ENCODE measurements at regions not wholly inside any gene's neighbourhood (a gene's known extent, or its start where the extent isn't known, plus 50 kb on each side); places are given as distances from the start of the nearest gene placed in this dataset.

DNA sequence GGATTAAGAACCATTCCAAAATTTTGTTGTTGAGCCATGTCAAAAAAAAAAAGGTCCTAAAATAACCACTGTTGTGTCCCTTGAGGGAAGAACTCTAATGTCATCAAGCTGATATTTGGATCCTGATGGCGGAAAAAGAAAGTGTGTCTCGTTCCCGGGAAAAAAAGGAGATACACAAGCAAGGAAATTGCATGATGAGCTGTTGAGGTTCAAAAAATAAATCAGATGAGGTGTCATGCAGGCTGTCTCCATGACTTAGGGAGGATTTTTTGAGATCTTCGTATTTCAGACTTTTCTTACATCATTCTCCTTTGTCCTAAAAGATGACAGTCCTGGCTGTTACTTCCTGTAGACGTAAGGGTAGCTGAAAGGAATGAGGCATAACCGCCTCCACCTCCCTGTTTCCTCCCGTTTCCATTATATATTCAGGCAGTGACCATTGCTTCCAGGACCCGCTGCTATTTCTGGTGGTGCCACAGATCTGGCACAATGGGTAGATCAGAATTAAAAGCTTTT, 117.3 kb upstream of the TNFAIP3 start:
- H3K9me3 Mint-ChIP-seq: no peaks in the 10 kb centered on the region
- DNase-seq (ENCODE audit: low spot score in 2 of 2): no peak
- H3K4me3 Mint-ChIP-seq: no peak overlapping the region
- H3K36me3 Mint-ChIP-seq: no peaks in the 10 kb centered on the region
- ATAC-seq: no peak
- peaks cover 8% of the 10 kb centered on the region for H3K4me1 Mint-ChIP-seq
- H3K27ac Mint-ChIP-seq: no peak overlapping the region

DNA sequence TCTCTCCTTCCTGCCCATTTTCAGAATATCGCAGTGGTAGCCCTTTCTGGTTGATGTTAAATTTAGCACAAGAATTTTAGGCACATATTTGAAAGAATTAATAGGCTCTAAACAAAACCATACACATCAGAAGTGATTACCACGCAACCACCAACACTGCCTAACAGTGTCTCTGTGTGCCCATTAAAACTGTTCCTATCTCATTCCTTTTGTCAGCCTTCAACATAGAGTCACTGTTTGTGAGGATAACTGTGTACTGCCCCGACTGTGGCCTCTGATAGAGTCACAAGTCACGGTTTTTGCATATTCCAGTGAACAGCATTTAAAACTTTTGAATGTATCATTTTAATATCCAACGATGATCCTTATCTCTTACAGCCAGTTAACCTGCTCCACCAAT, 116.8 kb upstream of the TNFAIP3 start:
- no peaks in the 10 kb centered on the region for H3K9me3 Mint-ChIP-seq
- no peak for ATAC-seq

GRCh38 chr6:137751768-137752560, 115.1 kb upstream of the TNFAIP3 start:
- H3K36me3 Mint-ChIP-seq: no peaks in the 10 kb centered on the region
- no peak for ATAC-seq
- no peaks in the 10 kb centered on the region for H3K4me1 Mint-ChIP-seq
- no peak overlapping the region for H3K4me3 Mint-ChIP-seq
- peak overlapping the region; percentile 14 for H3K27ac Mint-ChIP-seq
- no peaks in the 10 kb centered on the region for H3K9me3 Mint-ChIP-seq
- DNase-seq (ENCODE audit: low spot score in 2 of 2): no peak

More for the DNA sequence above, 116.8 kb upstream of the TNFAIP3 start:
- peaks cover 5% of the 10 kb centered on the region for H3K4me1 Mint-ChIP-seq
- H3K4me3 Mint-ChIP-seq: no peak overlapping the region
- H3K36me3 Mint-ChIP-seq: no peaks in the 10 kb centered on the region
- H3K27ac Mint-ChIP-seq: no peak overlapping the region
- no peak for DNase-seq (ENCODE audit: low spot score in 2 of 2)

- DNase-seq (ENCODE audit: low spot score in 2 of 2) (no peak), ATAC-seq (no peak)
- H3K9me3 Mint-ChIP-seq: no peaks in the 10 kb centered on the region
- no peak overlapping the region for H3K4me3 Mint-ChIP-seq
- no peak overlapping the region for H3K27ac Mint-ChIP-seq
- no peaks in the 10 kb centered on the region for H3K36me3 Mint-ChIP-seq
- H3K4me1 Mint-ChIP-seq: no peaks in the 10 kb centered on the region
These were observed 112.7 kb upstream of the TNFAIP3 start for GRCh38 chr6:137754366-137754765.

- Mint-ChIP-seq H3K4me3 (no peak overlapping the region), H3K27ac (no peak overlapping the region)
- ATAC-seq: no peak
These were observed 112.2 kb upstream of the TNFAIP3 start for GRCh38 chr6:137754866-137755265.

DNA sequence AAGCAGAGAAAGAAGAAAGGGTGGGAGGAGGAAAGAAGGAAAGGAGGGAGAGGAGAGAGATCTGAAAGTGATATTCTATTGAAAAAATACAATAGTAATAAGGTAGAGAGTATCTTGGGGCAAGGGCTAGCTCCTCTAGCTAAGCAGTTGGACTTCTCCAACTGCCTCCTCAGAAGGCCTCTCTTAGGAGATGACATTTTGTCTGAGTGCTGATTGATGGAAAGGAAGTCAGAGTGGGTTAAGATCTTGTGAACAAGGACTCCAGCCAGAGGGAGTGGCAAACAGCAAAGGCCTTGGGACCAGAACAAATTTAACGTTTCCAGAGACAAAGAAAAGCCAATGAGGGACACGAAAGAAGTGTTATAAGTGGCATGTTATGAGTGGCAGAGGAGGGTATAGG, 111.8 kb upstream of the TNFAIP3 start:
- ATAC-seq: no peak
- Mint-ChIP-seq H3K27ac (no peak overlapping the region), H3K4me3 (no peak overlapping the region), H3K9me3 (no peaks in the 10 kb centered on the region), H3K4me1 (no peaks in the 10 kb centered on the region), H3K36me3 (no peaks in the 10 kb centered on the region)
- no peak for DNase-seq (ENCODE audit: low spot score in 2 of 2)

More at GRCh38 chr6:137754866-137755265, 112.2 kb upstream of the TNFAIP3 start:
- no peaks in the 10 kb centered on the region for H3K9me3 Mint-ChIP-seq
- no peak for DNase-seq (ENCODE audit: low spot score in 2 of 2)
- no peaks in the 10 kb centered on the region for H3K4me1 Mint-ChIP-seq
- no peaks in the 10 kb centered on the region for H3K36me3 Mint-ChIP-seq

GRCh38 chr6:137756788-137757187, 110.3 kb upstream of the TNFAIP3 start:
- H3K4me3 Mint-ChIP-seq: no peak overlapping the region
- DNase-seq (ENCODE audit: low spot score in 2 of 2) (no peak), ATAC-seq (no peak)
- H3K9me3 Mint-ChIP-seq: no peaks in the 10 kb centered on the region
- H3K36me3 Mint-ChIP-seq: no peaks in the 10 kb centered on the region
- no peak overlapping the region for H3K27ac Mint-ChIP-seq
- H3K4me1 Mint-ChIP-seq: peaks cover 2% of the 10 kb centered on the region

DNA sequence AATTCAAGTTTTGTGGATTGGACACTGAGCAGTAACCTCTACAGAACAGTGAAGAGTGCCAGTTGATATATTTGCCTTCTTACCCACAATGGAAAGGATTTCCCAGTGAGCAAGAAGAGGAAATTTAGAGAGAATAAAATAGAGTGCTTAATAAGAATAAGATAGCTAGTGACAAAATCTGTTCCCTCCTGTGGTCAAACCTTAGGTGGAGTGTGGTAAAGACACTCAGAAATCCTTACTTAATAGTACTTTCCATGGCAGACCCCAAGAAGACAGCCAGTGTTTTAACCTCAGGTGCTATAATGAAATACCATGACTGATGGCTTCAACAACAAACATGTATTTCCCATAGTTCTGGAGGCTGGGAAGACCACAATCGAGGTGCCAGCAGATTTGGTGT, 108.4 kb upstream of the TNFAIP3 start:
- Mint-ChIP-seq H3K4me1 (peaks cover 6% of the 10 kb centered on the region), H3K36me3 (no peaks in the 10 kb centered on the region), H3K27ac (no peak overlapping the region), H3K9me3 (no peaks in the 10 kb centered on the region), H3K4me3 (no peak overlapping the region)
- ATAC-seq (peak; percentile 63), DNase-seq (ENCODE audit: low spot score in 2 of 2) (no peak)

- H3K36me3 Mint-ChIP-seq: no peaks in the 10 kb centered on the region
- no peak for DNase-seq (ENCODE audit: low spot score in 2 of 2)
- no peaks in the 10 kb centered on the region for H3K9me3 Mint-ChIP-seq
- H3K27ac Mint-ChIP-seq: peak overlapping the region; percentile 29
- no peak overlapping the region for H3K4me3 Mint-ChIP-seq
- no peak for ATAC-seq
- H3K4me1 Mint-ChIP-seq: peaks cover 6% of the 10 kb centered on the region
These were observed 107.4 kb upstream of the TNFAIP3 start for GRCh38 chr6:137759624-137760023.

DNA sequence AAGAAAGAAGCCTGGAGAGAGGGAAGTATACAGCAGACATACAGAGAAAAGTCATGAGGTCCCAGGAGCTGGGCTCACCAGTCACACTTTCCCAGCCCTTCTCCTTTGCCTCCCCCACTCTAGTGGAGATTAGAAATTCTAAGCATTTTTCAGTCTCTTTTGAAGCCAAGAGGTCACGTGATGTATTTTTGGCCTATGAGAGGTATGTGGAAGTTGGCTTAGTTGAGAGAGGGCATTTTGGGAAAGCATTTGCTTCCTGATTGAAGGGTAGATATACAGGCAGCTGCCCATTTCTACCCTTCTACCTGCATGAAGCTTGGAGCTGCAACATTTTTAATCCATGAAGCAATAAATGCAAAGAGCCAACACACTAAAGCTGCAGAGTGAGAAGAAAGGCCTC, 106.0 kb upstream of the TNFAIP3 start:
- H3K4me3 Mint-ChIP-seq: no peak overlapping the region
- ATAC-seq (no peak), DNase-seq (ENCODE audit: low spot score in 2 of 2) (no peak)
- no peaks in the 10 kb centered on the region for H3K36me3 Mint-ChIP-seq
- H3K9me3 Mint-ChIP-seq: no peaks in the 10 kb centered on the region
- H3K4me1 Mint-ChIP-seq: peaks cover 6% of the 10 kb centered on the region
- H3K27ac Mint-ChIP-seq: no peak overlapping the region

- H3K4me3 Mint-ChIP-seq: no peak overlapping the region
- H3K27ac Mint-ChIP-seq: no peak overlapping the region
- H3K9me3 Mint-ChIP-seq: no peaks in the 10 kb centered on the region
- H3K4me1 Mint-ChIP-seq: peaks cover 6% of the 10 kb centered on the region
- ATAC-seq: no peak
- no peaks in the 10 kb centered on the region for H3K36me3 Mint-ChIP-seq
- no peak for DNase-seq (ENCODE audit: low spot score in 2 of 2)
These were observed 105.6 kb upstream of the TNFAIP3 start for GRCh38 chr6:137761487-137761886.

- no peak for DNase-seq (ENCODE audit: low spot score in 2 of 2)
- H3K4me3 Mint-ChIP-seq: no peak overlapping the region
- H3K36me3 Mint-ChIP-seq: no peaks in the 10 kb centered on the region
- no peak for ATAC-seq
- H3K27ac Mint-ChIP-seq: no peak overlapping the region
- H3K9me3 Mint-ChIP-seq: no peaks in the 10 kb centered on the region
- peaks cover 7% of the 10 kb centered on the region for H3K4me1 Mint-ChIP-seq
These were observed 104.6 kb upstream of the TNFAIP3 start for GRCh38 chr6:137762168-137763090.

GRCh38 chr6:137763436-137763835, 103.6 kb upstream of the TNFAIP3 start:
- H3K4me1 Mint-ChIP-seq: peaks cover 17% of the 10 kb centered on the region
- H3K27ac Mint-ChIP-seq: no peak overlapping the region
- no peak overlapping the region for H3K4me3 Mint-ChIP-seq
- H3K9me3 Mint-ChIP-seq: no peaks in the 10 kb centered on the region
- ATAC-seq: no peak
- H3K36me3 Mint-ChIP-seq: no peaks in the 10 kb centered on the region
- DNase-seq (ENCODE audit: low spot score in 2 of 2): no peak

DNA sequence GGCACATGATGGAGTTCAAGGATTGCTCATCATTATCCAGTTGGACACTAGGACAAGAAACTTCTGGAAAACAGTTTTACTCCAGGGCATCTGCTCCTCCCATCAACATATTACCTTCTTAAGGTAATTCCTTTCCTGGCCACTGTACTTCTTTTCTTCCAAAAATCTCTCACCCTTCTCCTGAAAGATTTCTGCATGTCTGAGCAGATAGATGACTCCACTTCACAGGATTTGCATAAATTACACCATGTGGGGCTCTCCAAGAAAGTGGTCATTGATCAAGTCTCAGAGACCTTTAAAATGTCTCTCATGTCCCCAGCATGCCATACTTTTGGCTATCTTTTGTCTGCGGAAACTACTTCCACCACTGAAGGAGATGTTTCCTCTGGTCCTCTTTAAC, 103.2 kb upstream of the TNFAIP3 start:
- ATAC-seq (no peak), DNase-seq (ENCODE audit: low spot score in 2 of 2) (no peak)
- Mint-ChIP-seq H3K27ac (no peak overlapping the region), H3K4me3 (no peak overlapping the region), H3K36me3 (no peaks in the 10 kb centered on the region), H3K9me3 (no peaks in the 10 kb centered on the region), H3K4me1 (peaks cover 18% of the 10 kb centered on the region)

- peaks cover 18% of the 10 kb centered on the region for H3K4me1 Mint-ChIP-seq
- DNase-seq (ENCODE audit: low spot score in 2 of 2) (no peak), ATAC-seq (no peak)
- H3K36me3 Mint-ChIP-seq: no peaks in the 10 kb centered on the region
- no peaks in the 10 kb centered on the region for H3K9me3 Mint-ChIP-seq
- H3K4me3 Mint-ChIP-seq: no peak overlapping the region
- H3K27ac Mint-ChIP-seq: no peak overlapping the region
These were observed 102.6 kb upstream of the TNFAIP3 start for GRCh38 chr6:137764464-137764863.

Data from stimulated activated effector memory CD8-positive, alpha-beta T cell treated with anti-CD3 and anti-CD28 coated beads, Interleukin-12 subunit alpha, Interleukin-12 subunit beta, amount 100 ng/mL, for 72 hours (primary cell).